Esophagus squamous epithelium (tissue), 5 donors: ENCODE measurements at regions not wholly inside any gene's neighbourhood (a gene's known extent, or its start where the extent isn't known, plus 50 kb on each side); places are given as distances from the start of the nearest gene placed in this dataset.

Source experiments
- DNase-seq: peaks from one replicate; lab custom pipeline; 2025; lab: John Stamatoyannopoulos, UW
- H3K27ac ChIP-seq, 4 donors: fragments of 200-600 bp; sonication (generic); one replicate each; pipeline ENCODE4 v1.5.1; 2016 to 2019; ENCODE audit warnings: mild to moderate bottlenecking in 1 of 4
- H3K27me3 ChIP-seq, 4 donors: fragments of 200-600 bp; sonication (generic); 1 replicate in 3 of 4; 2 replicates in 1 of 4; pipeline versions ENCODE4 v1.5.1 to v1.6.0; 2017 to 2021; ENCODE audit warnings: antibody characterized with exemption in 1 of 4
- H3K36me3 ChIP-seq, 3 donors: fragments of 200-600 bp; sonication (generic); one replicate each; pipeline ENCODE4 v1.5.1; 2016 to 2019
- H3K4me1 ChIP-seq, 3 donors: fragments of 200-600 bp; sonication (generic); one replicate each; pipeline ENCODE4 v1.5.1; 2017 to 2019
- H3K4me3 ChIP-seq, 4 donors: fragments of 200-600 bp; sonication (generic); 1 replicate in 3 of 4; 2 replicates in 1 of 4; pipeline ENCODE4 v1.5.1; 2016 to 2019; ENCODE audit warnings: mild to moderate bottlenecking in 2 of 4, moderate library complexity in 1 of 4
- H3K9me3 ChIP-seq, 3 donors: fragments of 200-600 bp; sonication (generic); one replicate each; pipeline ENCODE4 v1.5.1; 2016 to 2019
- POLR2A ChIP-seq, 4 donors: fragments of 450-650 bp; IDR thresholded peaks; one replicate each; pipeline ENCODE4 v1.6.1; 2017; ENCODE audit warnings: antibody characterized with exemption in 4 of 4, mild to moderate bottlenecking in 4 of 4, moderate library complexity in 3 of 4
- WGBS, 2 donors: methylation state at CpG; one replicate each; pipeline ENCODE4 v1.1.5; 2018; 5-methylcytosine and 5-hydroxymethylcytosine counted together
- intact Hi-C: fragments of 100-400 bp; cut with DNase I; formaldehyde crosslinking; loops from one replicate; pipeline ENCODE4 v1.15.0; 2022
- TF ChIP-seq, protein P1 (sequence below), 6 experiments: fragments of 450-650 bp in 4 of 6; fragments of 200-600 bp in 2 of 6; sonication (generic) in 2 of 6; IDR thresholded peaks; one replicate each; pipeline ENCODE4 v1.5.1; 2016 to 2019; ENCODE audit warnings: antibody characterized with exemption in 6 of 6, mild to moderate bottlenecking in 4 of 6, moderate library complexity in 4 of 6
- donor health status: DM: yes; HTN: yes; CAD: no.

DNA sequence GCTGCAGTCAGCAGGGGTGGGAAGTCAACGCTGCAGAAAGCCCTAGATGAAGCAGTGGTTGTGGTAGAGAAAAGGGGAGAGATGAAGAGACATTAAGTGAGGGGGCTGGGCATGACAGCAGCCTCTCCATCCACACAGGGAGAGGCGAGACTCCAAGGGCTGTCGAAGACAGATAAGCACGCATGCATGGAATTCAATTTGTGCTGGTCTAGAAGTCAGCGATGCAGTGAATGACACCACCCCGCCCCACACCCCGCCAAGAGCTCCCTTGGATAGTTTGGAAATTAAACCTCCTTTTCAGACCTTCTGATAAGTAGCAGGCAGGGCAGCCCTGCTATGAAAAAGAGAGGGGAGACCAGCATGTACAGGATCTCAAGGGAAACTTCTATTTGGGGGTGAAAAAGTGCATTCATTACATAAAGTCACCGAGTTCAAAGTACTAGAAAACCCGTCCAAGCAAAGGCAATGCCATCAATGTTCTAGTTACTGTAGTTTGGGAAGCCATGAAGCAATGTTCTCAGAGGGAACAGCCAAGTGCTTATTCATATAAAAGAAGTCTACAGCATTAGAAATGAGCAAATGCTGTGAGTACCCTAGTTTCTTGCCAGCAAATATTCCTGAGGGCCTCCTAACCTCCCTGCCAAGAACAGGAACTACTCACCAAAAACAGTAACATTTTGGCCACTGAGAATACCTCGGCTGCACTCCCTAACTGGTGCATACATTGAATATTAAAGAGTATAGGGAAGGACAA is 152.3 kb upstream of the ANXA10 start:
- 70 to 73% methylated on average over 8 to 10 of the region's 10 CpGs for WGBS, 2 donors
- intact Hi-C loops = no loop called here

DNA sequence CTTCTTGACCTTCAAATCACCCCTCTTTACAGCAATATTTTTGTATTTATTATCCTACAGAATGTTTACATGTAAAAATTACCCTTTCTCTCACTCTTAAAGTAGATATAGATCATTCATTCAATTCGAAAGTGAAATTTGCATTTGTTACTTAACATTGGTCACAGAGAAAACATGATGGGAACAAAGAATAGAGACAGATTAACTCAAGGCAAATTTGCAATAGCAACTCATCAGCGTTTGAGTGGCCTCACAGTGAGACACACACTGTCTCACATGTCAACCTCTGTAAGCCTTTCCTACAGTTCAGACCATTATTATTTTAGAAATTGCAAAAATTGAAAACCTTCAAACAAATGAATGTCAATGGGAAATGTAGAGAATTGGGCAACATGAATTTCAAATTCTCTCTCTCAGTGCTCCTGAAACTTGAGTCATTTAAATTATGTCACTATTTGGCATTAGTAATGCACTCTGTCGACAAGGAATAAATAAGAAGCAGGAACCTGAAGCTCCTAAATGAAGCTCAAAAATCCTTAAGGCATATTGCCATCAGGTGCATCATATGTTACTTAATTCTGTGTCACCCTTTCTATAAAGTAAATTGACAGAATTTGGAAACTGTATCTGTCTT is 148.3 kb upstream of the ANXA10 start:
- DNase-seq = no peak
- Histone ChIP-seq H3K4me1 (no peaks in the 10 kb centered on the region), H3K27ac (no peak overlapping the region), H3K4me3 (no peak overlapping the region), H3K36me3 (no peaks in the 10 kb centered on the region), H3K27me3 (no peaks in the 10 kb centered on the region), H3K9me3 (no peaks in the 10 kb centered on the region)
- intact Hi-C loops = no loop called here
- WGBS, 2 donors = 37 to 46% methylated on average over 3 of the region's 3 CpGs
- TF ChIP-seq, protein P1, sequence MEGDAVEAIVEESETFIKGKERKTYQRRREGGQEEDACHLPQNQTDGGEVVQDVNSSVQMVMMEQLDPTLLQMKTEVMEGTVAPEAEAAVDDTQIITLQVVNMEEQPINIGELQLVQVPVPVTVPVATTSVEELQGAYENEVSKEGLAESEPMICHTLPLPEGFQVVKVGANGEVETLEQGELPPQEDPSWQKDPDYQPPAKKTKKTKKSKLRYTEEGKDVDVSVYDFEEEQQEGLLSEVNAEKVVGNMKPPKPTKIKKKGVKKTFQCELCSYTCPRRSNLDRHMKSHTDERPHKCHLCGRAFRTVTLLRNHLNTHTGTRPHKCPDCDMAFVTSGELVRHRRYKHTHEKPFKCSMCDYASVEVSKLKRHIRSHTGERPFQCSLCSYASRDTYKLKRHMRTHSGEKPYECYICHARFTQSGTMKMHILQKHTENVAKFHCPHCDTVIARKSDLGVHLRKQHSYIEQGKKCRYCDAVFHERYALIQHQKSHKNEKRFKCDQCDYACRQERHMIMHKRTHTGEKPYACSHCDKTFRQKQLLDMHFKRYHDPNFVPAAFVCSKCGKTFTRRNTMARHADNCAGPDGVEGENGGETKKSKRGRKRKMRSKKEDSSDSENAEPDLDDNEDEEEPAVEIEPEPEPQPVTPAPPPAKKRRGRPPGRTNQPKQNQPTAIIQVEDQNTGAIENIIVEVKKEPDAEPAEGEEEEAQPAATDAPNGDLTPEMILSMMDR (IDR thresholded peaks at IDR 0.05) = no peak
- no peak for TF ChIP-seq POLR2A (IDR thresholded peaks at IDR 0.05)

More for the DNA sequence above, 152.3 kb upstream of the ANXA10 start:
- no peak for DNase-seq
- H3K27me3 ChIP-seq = no peaks in the 10 kb centered on the region
- no peak overlapping the region for H3K27ac ChIP-seq
- H3K9me3 ChIP-seq = no peaks in the 10 kb centered on the region
- TF ChIP-seq, protein P1 (IDR thresholded peaks at IDR 0.05) = no peak
- TF ChIP-seq POLR2A (IDR thresholded peaks at IDR 0.05) = no peak
- H3K4me1 ChIP-seq = no peaks in the 10 kb centered on the region
- no peak overlapping the region for H3K4me3 ChIP-seq
- no peaks in the 10 kb centered on the region for H3K36me3 ChIP-seq

DNA sequence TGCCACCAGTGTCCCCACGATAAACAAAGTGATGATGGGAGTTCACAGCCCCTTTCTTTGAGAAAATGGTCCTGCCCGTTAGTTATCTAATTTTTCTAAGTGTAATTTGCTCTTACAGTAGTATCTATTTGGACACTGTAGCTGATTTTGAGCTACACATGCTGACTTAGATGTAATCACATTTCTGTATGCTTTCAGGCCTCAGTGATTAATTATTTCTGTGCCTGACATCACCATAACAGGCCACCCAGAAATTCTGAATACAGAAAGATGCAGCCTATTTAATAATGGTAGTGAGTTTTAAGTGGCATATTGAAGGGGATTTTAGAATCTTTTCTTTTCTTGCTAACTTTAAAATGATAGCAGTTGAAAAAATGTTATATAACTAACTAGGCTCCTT is 147.6 kb upstream of the ANXA10 start:
- no peak for TF ChIP-seq POLR2A (IDR thresholded peaks at IDR 0.05)
- TF ChIP-seq, protein P1 (IDR thresholded peaks at IDR 0.05) = no peak
- H3K4me1 ChIP-seq = no peaks in the 10 kb centered on the region
- no peaks in the 10 kb centered on the region for H3K27me3 ChIP-seq
- no peak for DNase-seq
- no peak overlapping the region for H3K27ac ChIP-seq
- 52 to 67% methylated on average over 2 of the region's 2 CpGs for WGBS, 2 donors
- no peaks in the 10 kb centered on the region for H3K9me3 ChIP-seq
- intact Hi-C loops = no loop called here
- no peak overlapping the region for H3K4me3 ChIP-seq
- no peaks in the 10 kb centered on the region for H3K36me3 ChIP-seq

DNA sequence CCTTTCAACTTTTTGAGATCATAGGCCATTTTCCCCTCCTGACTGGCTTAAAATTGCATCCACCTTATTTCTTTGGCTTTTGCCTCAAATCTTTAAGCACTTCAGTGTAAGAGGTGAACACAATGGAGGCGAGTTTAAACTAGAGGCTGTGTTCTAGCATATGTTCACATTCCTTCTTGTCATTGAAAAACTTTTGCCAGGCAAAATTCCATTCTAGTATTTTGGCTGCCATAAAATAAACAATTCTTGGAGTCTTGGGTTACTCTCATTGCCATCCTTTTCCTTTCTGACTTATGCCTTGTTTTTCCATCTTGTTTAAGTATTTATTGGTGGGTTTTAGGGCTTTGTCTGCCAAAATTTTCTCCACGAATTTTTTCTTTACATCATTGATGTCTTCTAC is 137.3 kb upstream of the ANXA10 start:
- intact Hi-C loops = no loop called here
- Histone ChIP-seq H3K36me3 (no peaks in the 10 kb centered on the region), H3K9me3 (peaks cover 0 to 20% (median 0%) of the 10 kb centered on the region in 3 donors), H3K4me1 (no peaks in the 10 kb centered on the region), H3K27me3 (no peaks in the 10 kb centered on the region), H3K27ac (no peak overlapping the region), H3K4me3 (no peak overlapping the region)
- no peak for DNase-seq
- TF ChIP-seq, protein P1 (IDR thresholded peaks at IDR 0.05) = no peak
- no peak for TF ChIP-seq POLR2A (IDR thresholded peaks at IDR 0.05)
- WGBS, 2 donors = 30 to 42% methylated on average over 2 of the region's 2 CpGs

DNA sequence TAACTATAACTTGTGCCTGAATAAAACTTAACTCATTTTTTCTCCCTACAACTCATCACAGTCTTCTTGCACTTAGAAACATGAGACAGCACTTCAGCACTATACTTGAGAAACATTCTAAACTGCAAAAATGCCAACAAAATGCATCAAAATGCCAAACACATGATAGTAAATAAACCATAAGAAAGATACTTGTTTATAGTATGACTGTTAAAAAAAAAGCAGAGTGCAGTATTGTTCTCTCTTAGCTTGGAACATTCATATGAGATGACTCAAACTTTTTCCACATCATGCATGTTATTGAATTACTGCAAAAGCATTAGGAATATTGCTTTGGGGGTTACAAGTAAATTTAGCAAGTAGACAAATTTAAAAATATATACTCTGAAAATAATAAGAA is 135.7 kb upstream of the ANXA10 start:
- Histone ChIP-seq H3K4me3 (no peak overlapping the region), H3K27ac (no peak overlapping the region), H3K36me3 (no peaks in the 10 kb centered on the region), H3K9me3 (peaks cover 0 to 20% (median 0%) of the 10 kb centered on the region in 3 donors), H3K27me3 (no peaks in the 10 kb centered on the region), H3K4me1 (no peaks in the 10 kb centered on the region)
- no peak for TF ChIP-seq POLR2A (IDR thresholded peaks at IDR 0.05)
- TF ChIP-seq, protein P1 (IDR thresholded peaks at IDR 0.05) = no peak
- intact Hi-C loops = no loop called here
- no peak for DNase-seq
